NT2/D1 (cell line): ENCODE measurements at regions not wholly inside any gene's neighbourhood (a gene's known extent, or its start where the extent isn't known, plus 50 kb on each side); places are given as distances from the start of the nearest gene placed in this dataset.

ENCODE experiments used
- SUZ12 ChIP-seq: IDR thresholded peaks from 2 replicates; pipeline ENCODE4 v1.6.1; 2011; ENCODE audit not compliant: insufficient read length, insufficient read depth; ENCODE audit errors: extremely low read depth
- ZNF274 ChIP-seq: IDR thresholded peaks from 2 replicates; pipeline ENCODE4 v1.6.1; 2011; ENCODE audit warnings: mild to moderate bottlenecking, low read depth, low read length

- TF ChIP-seq ZNF274 (no peak), SUZ12 (no peak)
Measured at GRCh38 chr5:91449083-91449482, 66.0 kb upstream of the ARRDC3 start.
